Activated CD4-positive, CD25-positive, alpha-beta regulatory T cell treated with anti-CD3 and anti-CD28 coated beads, Interleukin-2, amount 50 U/mL, for 72 hours (primary cell): ENCODE measurements at regions not wholly inside any gene's neighbourhood (a gene's known extent, or its start where the extent isn't known, plus 50 kb on each side); places are given as distances from the start of the nearest gene placed in this dataset.
"Not testable (repeated sequence)": the region's sequence is repeated elsewhere in the genome, so short reads cannot be mapped to it uniquely, and the experiment has no call there.

Source experiments
- DNase-seq: peaks from one replicate; pipeline ENCODE4 v3.0.0; 2021

GRCh38 chr13:104975272-104975671, 1560.2 kb downstream of the EFNB2 start:
- DNase-seq, result no peak

GRCh38 chr13:104968876-104969275, 1566.6 kb downstream of the EFNB2 start:
- DNase-seq, result no peak

- no peak for DNase-seq
Measured at GRCh38 chr13:104967836-104968630, 1567.4 kb downstream of the EFNB2 start.

- DNase-seq, result no peak
Measured at GRCh38 chr13:104967376-104967775, 1568.1 kb downstream of the EFNB2 start.

- DNase-seq, result no peak
Measured at GRCh38 chr13:104962411-104962810, 1573.1 kb downstream of the EFNB2 start.

- no peak for DNase-seq
Measured at GRCh38 chr13:104961246-104961645, 1574.2 kb downstream of the EFNB2 start.

- no peak for DNase-seq
Measured at GRCh38 chr13:104954210-104954609, 1581.3 kb downstream of the EFNB2 start.

GRCh38 chr13:104953588-104953987, 1581.9 kb downstream of the EFNB2 start:
- no peak for DNase-seq

GRCh38 chr13:104949840-104950740, 1585.4 kb downstream of the EFNB2 start:
- DNase-seq, result no peak

- DNase-seq, result no peak
Measured at GRCh38 chr13:104944176-104944575, 1591.3 kb downstream of the EFNB2 start.

GRCh38 chr13:104943331-104943730, 1592.1 kb downstream of the EFNB2 start:
- DNase-seq, result no peak

GRCh38 chr13:104937881-104938280, 1597.6 kb downstream of the EFNB2 start:
- no peak for DNase-seq

GRCh38 chr13:104936304-104936703, 1599.2 kb downstream of the EFNB2 start:
- no peak for DNase-seq

- DNase-seq, result not testable (repeated sequence)
Measured at GRCh38 chr13:104920513-104920912, 1614.9 kb downstream of the EFNB2 start.

- DNase-seq, result no peak
Measured at GRCh38 chr13:104920091-104920490, 1615.4 kb downstream of the EFNB2 start.

GRCh38 chr13:104900191-104900817, 1635.2 kb downstream of the EFNB2 start:
- DNase-seq, result no peak

GRCh38 chr13:104898484-104898883, 1637.0 kb downstream of the EFNB2 start:
- DNase-seq, result no peak

GRCh38 chr13:104895521-104895920, 1639.9 kb downstream of the EFNB2 start:
- no peak for DNase-seq

- no peak for DNase-seq
Measured at GRCh38 chr13:104875038-104875754, 1660.3 kb downstream of the EFNB2 start.

GRCh38 chr13:104872153-104872552, 1663.3 kb downstream of the EFNB2 start:
- no peak for DNase-seq

- DNase-seq, result no peak
Measured at GRCh38 chr13:104871456-104871855, 1664.0 kb downstream of the EFNB2 start.

GRCh38 chr13:104869501-104869900, 1666.0 kb downstream of the EFNB2 start:
- no peak for DNase-seq

- DNase-seq, result no peak
Measured at GRCh38 chr13:104868806-104869205, 1666.7 kb downstream of the EFNB2 start.
